Osteocyte (in vitro differentiated cells): ENCODE measurements at regions not wholly inside any gene's neighbourhood (a gene's known extent, or its start where the extent isn't known, plus 50 kb on each side); places are given as distances from the start of the nearest gene placed in this dataset.

Experiments
- DNase-seq: peaks from one replicate; pipeline ENCODE4 v3.0.0; 2021; ENCODE audit warnings: mixed read lengths; ENCODE audit not compliant: unreplicated experiment; ENCODE audit errors: extremely low spot score
- H3K27ac Mint-ChIP-seq: one replicate; pipeline ENCODE4 v1.8.0; 2021; ENCODE audit warnings: mild to moderate bottlenecking, mixed read lengths; ENCODE audit not compliant: unreplicated experiment
- H3K27me3 Mint-ChIP-seq: one replicate; pipeline ENCODE4 v1.8.0; 2021; ENCODE audit warnings: mixed read lengths; ENCODE audit not compliant: unreplicated experiment
- H3K36me3 Mint-ChIP-seq: one replicate; pipeline ENCODE4 v1.8.0; 2021; ENCODE audit warnings: mixed read lengths; ENCODE audit not compliant: unreplicated experiment
- H3K4me1 Mint-ChIP-seq: one replicate; pipeline ENCODE4 v1.8.0; 2021; ENCODE audit warnings: mixed read lengths; ENCODE audit not compliant: unreplicated experiment
- H3K4me3 Mint-ChIP-seq: one replicate; pipeline ENCODE4 v1.8.0; 2021; ENCODE audit warnings: mild to moderate bottlenecking, moderate library complexity, mixed read lengths; ENCODE audit not compliant: unreplicated experiment
- H3K9me3 Mint-ChIP-seq: one replicate; pipeline ENCODE4 v1.8.0; 2021; ENCODE audit warnings: mixed read lengths; ENCODE audit not compliant: unreplicated experiment
- TF ChIP-seq, protein P1 (sequence below): fragments of 200-600 bp; sonication (generic); IDR thresholded peaks from 2 replicates; pipeline ENCODE4 v1.5.0; 2021; ENCODE audit warnings: antibody characterized with exemption, mild to moderate bottlenecking, moderate library complexity

DNA sequence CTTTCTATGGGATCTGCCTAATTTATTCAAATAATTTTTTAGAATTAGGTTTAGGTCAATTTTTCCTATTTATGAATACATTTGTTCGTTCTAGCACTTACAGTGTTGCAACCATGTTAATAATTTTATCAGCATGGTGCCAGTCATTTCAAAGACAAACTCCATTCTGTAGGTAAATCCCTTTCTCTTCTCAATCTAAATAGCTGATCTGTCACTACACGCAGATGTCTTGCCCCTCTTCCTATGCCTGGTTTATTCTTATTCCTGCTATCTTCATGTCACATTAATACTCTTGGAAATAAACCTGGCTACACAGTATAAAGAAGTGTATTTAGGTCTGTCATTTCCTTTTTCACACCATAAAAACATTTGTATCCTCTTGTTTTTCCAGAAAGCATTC is 1172.4 kb downstream of the BRINP3 start:
- H3K36me3 Mint-ChIP-seq, result no peaks in the 10 kb centered on the region
- H3K27me3 Mint-ChIP-seq, result no peaks in the 10 kb centered on the region
- no peaks in the 10 kb centered on the region for H3K4me1 Mint-ChIP-seq
- no peak overlapping the region for H3K27ac Mint-ChIP-seq
- H3K9me3 Mint-ChIP-seq, result no peaks in the 10 kb centered on the region
- TF ChIP-seq, protein P1, sequence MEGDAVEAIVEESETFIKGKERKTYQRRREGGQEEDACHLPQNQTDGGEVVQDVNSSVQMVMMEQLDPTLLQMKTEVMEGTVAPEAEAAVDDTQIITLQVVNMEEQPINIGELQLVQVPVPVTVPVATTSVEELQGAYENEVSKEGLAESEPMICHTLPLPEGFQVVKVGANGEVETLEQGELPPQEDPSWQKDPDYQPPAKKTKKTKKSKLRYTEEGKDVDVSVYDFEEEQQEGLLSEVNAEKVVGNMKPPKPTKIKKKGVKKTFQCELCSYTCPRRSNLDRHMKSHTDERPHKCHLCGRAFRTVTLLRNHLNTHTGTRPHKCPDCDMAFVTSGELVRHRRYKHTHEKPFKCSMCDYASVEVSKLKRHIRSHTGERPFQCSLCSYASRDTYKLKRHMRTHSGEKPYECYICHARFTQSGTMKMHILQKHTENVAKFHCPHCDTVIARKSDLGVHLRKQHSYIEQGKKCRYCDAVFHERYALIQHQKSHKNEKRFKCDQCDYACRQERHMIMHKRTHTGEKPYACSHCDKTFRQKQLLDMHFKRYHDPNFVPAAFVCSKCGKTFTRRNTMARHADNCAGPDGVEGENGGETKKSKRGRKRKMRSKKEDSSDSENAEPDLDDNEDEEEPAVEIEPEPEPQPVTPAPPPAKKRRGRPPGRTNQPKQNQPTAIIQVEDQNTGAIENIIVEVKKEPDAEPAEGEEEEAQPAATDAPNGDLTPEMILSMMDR, result no peak
- no peak overlapping the region for H3K4me3 Mint-ChIP-seq
- DNase-seq, result no peak

DNA sequence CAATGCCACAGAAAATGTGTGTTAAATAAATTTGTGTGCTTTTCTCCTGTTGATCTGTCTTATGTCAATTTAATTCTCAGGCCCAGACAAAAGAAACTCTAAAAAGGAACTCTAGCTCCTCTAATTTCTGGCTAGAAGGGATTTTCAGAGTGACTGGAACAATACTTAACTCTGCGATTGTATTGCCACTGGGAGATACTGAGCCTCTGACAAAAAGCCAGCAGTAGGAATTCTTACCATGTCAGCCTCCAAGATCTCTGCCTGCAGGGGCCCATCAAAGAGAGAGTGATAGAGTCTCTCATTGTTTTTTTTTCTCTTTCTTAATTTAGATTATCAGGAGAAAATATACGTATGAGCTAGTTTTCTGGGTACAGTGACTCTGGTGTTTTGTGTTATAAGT is 1165.7 kb downstream of the BRINP3 start:
- no peak for DNase-seq
- Mint-ChIP-seq H3K9me3 (no peaks in the 10 kb centered on the region), H3K27ac (no peak overlapping the region), H3K4me3 (no peak overlapping the region), H3K4me1 (peaks cover 14% of the 10 kb centered on the region), H3K27me3 (no peaks in the 10 kb centered on the region), H3K36me3 (no peaks in the 10 kb centered on the region)
- TF ChIP-seq, protein P1, result no peak

DNA sequence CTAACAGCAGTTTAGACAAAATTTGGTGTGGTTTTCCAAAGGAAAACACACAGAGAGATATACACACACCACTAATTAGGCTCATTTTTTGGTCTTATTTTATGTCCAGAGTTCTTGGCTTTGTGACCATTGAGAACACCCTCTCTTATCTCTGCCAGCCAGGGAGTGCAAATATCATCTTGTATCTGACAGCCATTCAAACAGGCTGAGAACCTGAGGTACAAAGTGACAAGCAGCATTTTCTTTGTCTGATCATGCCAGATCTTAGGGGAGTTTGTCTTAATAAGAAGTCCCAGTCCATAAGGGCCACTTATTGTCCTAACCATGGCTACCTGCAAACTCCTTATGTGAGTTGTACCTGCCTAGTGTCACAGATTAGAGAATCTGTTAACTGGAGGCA is 1165.2 kb downstream of the BRINP3 start:
- peaks cover 14% of the 10 kb centered on the region for H3K4me1 Mint-ChIP-seq
- no peak for DNase-seq
- H3K27me3 Mint-ChIP-seq, result no peaks in the 10 kb centered on the region
- no peak overlapping the region for H3K4me3 Mint-ChIP-seq
- TF ChIP-seq, protein P1, result no peak
- no peaks in the 10 kb centered on the region for H3K9me3 Mint-ChIP-seq
- H3K27ac Mint-ChIP-seq, result no peak overlapping the region
- H3K36me3 Mint-ChIP-seq, result no peaks in the 10 kb centered on the region

DNA sequence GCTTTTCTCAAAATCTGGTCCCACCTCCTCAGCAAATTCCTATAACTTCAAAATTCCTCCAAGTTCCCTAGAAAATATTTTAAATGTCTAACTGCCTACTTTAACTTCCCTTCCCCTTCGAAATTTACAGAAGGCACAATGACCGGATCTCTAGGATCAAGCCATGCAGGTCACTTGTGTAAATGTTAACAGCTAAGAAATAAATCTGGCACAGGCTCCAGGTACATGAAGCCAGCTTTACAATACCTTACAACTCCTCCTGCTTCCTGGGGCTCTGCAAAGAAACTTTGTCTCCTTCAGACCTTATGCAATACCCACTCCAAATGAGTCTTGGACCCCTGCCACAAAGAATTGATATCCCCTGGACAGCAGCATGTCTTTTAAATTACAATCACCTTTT is 1164.2 kb downstream of the BRINP3 start:
- Mint-ChIP-seq H3K4me3 (no peak overlapping the region), H3K27ac (no peak overlapping the region), H3K9me3 (peaks cover 5% of the 10 kb centered on the region)

DNA sequence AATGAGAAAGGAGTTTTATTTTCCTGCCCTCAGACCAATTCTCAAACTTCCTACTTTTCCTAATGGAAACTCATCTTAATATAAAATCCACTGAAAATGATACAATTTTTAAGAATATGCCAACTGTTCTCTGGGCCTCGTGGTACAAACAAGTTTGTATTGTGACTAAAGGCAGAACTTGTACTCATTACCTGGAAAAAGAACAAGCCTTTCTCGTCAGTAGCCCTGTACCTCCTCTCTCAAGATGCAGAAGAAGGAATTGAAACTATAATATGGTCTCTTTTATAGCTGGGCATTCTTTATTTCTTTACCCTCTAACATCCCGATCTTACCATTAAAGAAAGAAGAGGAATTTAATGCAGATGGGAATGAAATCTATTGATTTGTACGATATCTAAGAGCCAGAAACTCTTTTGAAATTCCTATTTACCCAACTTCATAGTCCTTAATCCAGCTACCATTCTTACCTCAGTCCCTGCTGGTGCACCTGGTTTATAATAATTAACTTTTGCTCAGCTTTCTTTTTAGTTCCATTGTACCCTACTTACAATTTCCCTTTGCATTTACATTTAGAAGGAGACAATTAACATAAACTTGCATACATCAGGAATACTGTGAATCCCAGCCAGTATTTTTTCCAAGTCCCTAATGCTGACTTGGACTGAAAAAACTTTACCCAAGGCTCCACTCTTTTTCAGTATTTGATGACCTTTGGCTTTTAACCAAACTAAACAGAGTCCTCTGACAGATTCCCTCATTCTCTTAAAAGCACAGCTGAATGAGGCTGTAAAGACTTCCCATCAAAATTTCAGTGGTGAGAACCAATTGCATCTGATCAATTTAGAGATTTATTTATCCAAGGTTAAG is 1162.4 kb downstream of the BRINP3 start:
- TF ChIP-seq, protein P1, result no peak
- no peak for DNase-seq
- Mint-ChIP-seq H3K4me1 (peaks cover 14% of the 10 kb centered on the region), H3K36me3 (no peaks in the 10 kb centered on the region), H3K27ac (no peak overlapping the region), H3K4me3 (no peak overlapping the region), H3K9me3 (peaks cover 6% of the 10 kb centered on the region), H3K27me3 (no peaks in the 10 kb centered on the region)

More for the DNA sequence above, 1164.2 kb downstream of the BRINP3 start:
- Mint-ChIP-seq H3K4me1 (peaks cover 14% of the 10 kb centered on the region), H3K27me3 (no peaks in the 10 kb centered on the region), H3K36me3 (no peaks in the 10 kb centered on the region)
- TF ChIP-seq, protein P1, result no peak
- DNase-seq, result no peak
